Prostate gland (tissue), 2 donors: ENCODE measurements at regions not wholly inside any gene's neighbourhood (a gene's known extent, or its start where the extent isn't known, plus 50 kb on each side); places are given as distances from the start of the nearest gene placed in this dataset.
A peak's percentile ranks its signal among the peaks of the same experiment; 100 is the strongest.

Experiments
- DNase-seq: peaks from one replicate; pipeline ENCODE4 v3.0.0-alpha.2; 2019; ENCODE audit warnings: low spot score
- H3K27ac ChIP-seq, 2 donors: fragments of 200-600 bp; sonication (generic); 2 replicates each; pipeline ENCODE4 v1.5.1; 2017 to 2019
- H3K27me3 ChIP-seq: fragments of 200-600 bp; sonication (generic); replicated peaks from 2 replicates; pipeline ENCODE4 v1.5.1; 2019; ENCODE audit not compliant: insufficient read depth
- H3K36me3 ChIP-seq, 2 donors: fragments of 200-600 bp; sonication (generic); 1 replicate in 1 of 2; 2 replicates in 1 of 2; pipeline versions ENCODE4 v1.5.1 to v1.8.1; 2017 to 2019
- H3K4me1 ChIP-seq: fragments of 200-600 bp; sonication (generic); replicated peaks from 2 replicates; pipeline ENCODE4 v1.5.1; 2019
- H3K4me3 ChIP-seq, 2 donors: fragments of 200-600 bp; sonication (generic); 2 replicates each; pipeline ENCODE4 v1.5.1; 2017 to 2019
- H3K9me3 ChIP-seq: fragments of 200-600 bp; sonication (generic); 2 replicates; pipeline ENCODE4 v1.5.1; 2017
- POLR2A ChIP-seq: fragments of 450-650 bp; IDR thresholded peaks from one replicate; pipeline ENCODE4 v1.6.1; 2016; ENCODE audit warnings: antibody characterized with exemption, mild to moderate bottlenecking
- POLR2AphosphoS5 ChIP-seq: sonication (generic); formaldehyde crosslinking; IDR thresholded peaks from one replicate; pipeline ENCODE4 v1.6.1; 2017; ENCODE audit warnings: antibody characterized with exemption
- WGBS: methylation state at CpG from one replicate; pipeline ENCODE4 v1.1.5; 2018; 5-methylcytosine and 5-hydroxymethylcytosine counted together
- intact Hi-C: fragments of 100-400 bp; cut with DNase I; formaldehyde crosslinking; loops from one replicate; pipeline ENCODE4 v1.14.2; 2022
- TF ChIP-seq, protein P1 (sequence below), 4 experiments: fragments of 200-600 bp in 2 of 4; fragments of 450-650 bp in 2 of 4; sonication (generic) in 2 of 4; IDR thresholded peaks; 1 replicate in 3 of 4; 2 replicates in 1 of 4; pipeline ENCODE4 v1.5.1; 2016 to 2019; ENCODE audit warnings: antibody characterized with exemption in 4 of 4, mild to moderate bottlenecking in 2 of 4, moderate library complexity in 2 of 4

DNA sequence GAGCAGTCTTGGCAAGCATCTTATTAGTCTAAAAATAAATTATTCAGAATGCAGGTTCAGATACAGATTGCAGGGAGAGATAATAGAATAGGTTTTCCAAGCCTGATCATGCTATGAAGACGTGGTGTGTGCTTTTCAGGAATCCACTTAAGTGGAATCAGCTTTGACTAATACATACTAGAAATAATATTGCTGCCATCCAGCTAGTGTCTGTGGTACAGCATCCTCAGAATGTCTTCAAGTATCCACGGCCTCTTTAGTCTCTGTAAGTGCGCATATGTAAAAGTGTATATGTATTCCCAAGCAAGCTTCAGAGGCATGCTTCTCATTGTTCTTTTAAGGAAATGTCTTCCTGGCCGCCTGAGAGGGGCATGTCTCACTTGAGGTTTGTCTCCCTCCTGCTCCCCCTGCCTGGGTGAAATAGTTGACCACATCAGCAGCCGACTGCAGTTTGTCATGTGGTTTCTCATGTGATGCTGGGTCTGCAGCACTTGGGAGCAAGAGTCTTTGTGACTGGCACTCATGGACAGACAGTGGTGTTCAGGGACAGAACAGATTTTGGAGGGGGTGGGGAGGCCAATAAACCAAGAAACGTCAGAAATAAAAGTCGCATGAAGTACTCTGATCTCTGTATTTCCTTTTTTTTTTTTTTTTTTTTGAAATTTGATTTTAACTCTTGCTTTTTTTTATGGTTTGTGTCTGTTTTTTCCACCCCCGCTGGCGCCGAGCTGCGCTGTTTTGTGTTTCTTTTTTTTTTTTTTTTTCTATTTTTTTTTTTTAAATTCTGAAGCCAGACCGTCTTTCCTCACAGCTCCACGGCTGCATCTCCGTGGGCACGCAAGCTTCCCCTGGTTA lies 150.8 kb downstream of the PRL start:
- H3K36me3 ChIP-seq = no peaks in the 10 kb centered on the region
- TF ChIP-seq, protein P1, sequence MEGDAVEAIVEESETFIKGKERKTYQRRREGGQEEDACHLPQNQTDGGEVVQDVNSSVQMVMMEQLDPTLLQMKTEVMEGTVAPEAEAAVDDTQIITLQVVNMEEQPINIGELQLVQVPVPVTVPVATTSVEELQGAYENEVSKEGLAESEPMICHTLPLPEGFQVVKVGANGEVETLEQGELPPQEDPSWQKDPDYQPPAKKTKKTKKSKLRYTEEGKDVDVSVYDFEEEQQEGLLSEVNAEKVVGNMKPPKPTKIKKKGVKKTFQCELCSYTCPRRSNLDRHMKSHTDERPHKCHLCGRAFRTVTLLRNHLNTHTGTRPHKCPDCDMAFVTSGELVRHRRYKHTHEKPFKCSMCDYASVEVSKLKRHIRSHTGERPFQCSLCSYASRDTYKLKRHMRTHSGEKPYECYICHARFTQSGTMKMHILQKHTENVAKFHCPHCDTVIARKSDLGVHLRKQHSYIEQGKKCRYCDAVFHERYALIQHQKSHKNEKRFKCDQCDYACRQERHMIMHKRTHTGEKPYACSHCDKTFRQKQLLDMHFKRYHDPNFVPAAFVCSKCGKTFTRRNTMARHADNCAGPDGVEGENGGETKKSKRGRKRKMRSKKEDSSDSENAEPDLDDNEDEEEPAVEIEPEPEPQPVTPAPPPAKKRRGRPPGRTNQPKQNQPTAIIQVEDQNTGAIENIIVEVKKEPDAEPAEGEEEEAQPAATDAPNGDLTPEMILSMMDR (IDR thresholded peaks at IDR 0.05) = peak in 2 of 4 experiments; percentile 37 to 41
- no peak for TF ChIP-seq POLR2A
- no peak for TF ChIP-seq POLR2AphosphoS5
- no peak overlapping the region for H3K27ac ChIP-seq
- no peak for DNase-seq
- intact Hi-C loops = loop anchor here (2.0 to 10.0 kb wide), 3 partner anchors 191 to 549 kb away; no protein-coding TSS in a partner anchor
- H3K9me3 ChIP-seq = no peaks in the 10 kb centered on the region
- no peaks in the 10 kb centered on the region for H3K27me3 ChIP-seq
- 46% methylated on average over 15 of the region's 15 CpGs for WGBS
- no peak overlapping the region for H3K4me3 ChIP-seq
- no peaks in the 10 kb centered on the region for H3K4me1 ChIP-seq

DNA sequence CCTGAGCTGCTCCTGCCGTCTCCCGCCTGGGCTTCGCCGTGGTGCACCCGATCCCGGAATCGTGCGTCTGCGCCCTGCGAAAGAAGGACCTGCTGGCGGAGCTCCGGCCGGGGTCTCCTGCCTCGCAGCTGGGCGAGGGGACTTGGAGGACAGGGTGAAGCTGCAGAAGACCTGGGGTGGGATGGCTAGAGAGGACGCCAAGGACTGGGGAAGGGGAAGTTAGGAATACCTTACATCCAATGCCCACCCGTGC lies 150.2 kb downstream of the PRL start:
- Histone ChIP-seq H3K27me3 (no peaks in the 10 kb centered on the region), H3K27ac (no peak overlapping the region), H3K36me3 (no peaks in the 10 kb centered on the region), H3K4me3 (no peak overlapping the region), H3K9me3 (no peaks in the 10 kb centered on the region), H3K4me1 (no peaks in the 10 kb centered on the region)
- DNase-seq = no peak
- intact Hi-C loops = loop anchor here (5.0 to 10.0 kb wide), 2 partner anchors 192 to 484 kb away; no protein-coding TSS in a partner anchor
- WGBS = 78% methylated on average over 17 of the region's 17 CpGs
- TF ChIP-seq POLR2A (no peak), POLR2AphosphoS5 (no peak)
- TF ChIP-seq, protein P1 (IDR thresholded peaks at IDR 0.05) = no peak

DNA sequence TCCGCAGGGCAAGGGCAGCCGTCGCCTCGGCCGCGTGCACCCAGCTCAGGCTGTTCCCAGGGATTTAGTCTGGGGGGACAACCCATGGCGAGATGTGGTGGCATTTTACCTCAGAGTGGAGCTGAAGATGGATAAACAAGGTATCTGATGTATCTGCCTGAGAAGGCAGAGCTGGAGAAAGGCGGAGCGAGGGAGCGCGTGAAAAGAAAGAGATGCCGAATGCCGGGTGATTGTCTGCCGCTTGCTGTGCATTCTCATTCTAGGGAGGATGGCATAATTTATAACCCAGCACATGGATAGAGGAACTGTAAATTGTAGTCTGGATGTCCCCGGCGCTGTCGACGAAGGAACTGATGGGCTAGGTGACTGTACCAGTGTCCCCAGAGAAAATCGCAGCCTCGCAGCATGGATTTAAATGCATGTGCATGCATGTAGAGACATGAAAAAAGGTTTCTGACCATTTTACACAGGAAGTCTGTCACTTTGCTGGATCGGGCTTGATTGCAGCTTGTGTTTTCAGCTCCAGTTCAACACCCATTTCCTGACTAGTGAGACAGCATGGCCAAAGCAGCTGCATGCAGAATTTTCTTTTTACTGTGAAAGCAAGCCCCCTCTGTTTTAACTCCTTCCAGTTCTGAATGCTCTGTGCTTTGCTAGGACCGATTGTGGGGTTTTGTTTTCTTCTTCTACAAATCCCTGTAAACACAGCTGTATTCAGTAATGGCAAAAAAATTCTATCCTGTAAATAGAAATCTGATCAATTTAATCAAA lies 149.7 kb downstream of the PRL start:
- WGBS = 59% methylated on average over 22 of the region's 22 CpGs
- intact Hi-C loops = loop anchor here (5.0 to 10.0 kb wide), 2 partner anchors 192 to 485 kb away; no protein-coding TSS in a partner anchor
- H3K9me3 ChIP-seq = no peaks in the 10 kb centered on the region
- no peaks in the 10 kb centered on the region for H3K4me1 ChIP-seq
- H3K27me3 ChIP-seq = no peaks in the 10 kb centered on the region
- H3K36me3 ChIP-seq = no peaks in the 10 kb centered on the region
- no peak overlapping the region for H3K4me3 ChIP-seq
- H3K27ac ChIP-seq = no peak overlapping the region
- no peak for DNase-seq
- TF ChIP-seq, protein P1 (IDR thresholded peaks at IDR 0.05) = no peak
- TF ChIP-seq POLR2AphosphoS5 (no peak), POLR2A (no peak)

DNA sequence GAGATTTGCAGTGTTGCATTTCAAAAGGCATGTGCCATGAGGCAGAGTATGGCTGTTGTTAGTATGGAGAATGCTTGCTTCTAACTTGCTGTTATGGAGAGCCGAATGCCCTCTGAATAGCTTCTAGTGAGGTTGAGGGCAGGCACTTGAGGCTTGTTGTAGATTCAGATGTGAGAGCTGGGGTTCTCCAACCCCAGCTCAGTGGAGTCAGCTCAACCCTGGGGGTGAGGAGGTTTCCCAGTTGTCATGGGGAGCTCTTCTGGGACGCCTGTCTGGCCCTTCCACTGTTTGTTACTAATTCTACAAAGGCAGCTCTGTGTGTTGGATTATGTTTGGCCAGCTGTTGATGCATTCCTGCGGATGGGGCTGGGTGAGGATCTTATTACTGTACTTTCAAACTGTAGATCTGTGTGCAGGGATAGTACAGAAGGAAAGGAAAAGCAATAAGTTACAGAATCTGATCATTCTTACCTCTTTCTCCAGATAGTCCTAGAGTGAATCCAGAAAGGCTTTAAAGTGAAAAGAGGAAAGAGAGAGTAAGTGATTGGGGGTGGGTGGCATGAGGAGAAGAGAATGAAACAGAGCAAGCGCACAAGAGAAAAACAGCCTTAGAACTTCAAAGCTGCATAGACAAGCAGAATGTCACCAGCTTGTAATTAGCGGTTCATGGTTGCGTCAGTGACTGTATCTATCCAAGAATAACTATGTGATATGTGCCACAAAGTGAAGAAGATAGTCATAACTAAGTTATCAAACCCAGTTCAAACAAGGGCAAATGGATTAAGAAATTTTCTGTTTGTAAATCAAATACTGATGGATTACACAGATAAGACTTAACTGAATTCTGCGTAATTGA lies 148.7 kb downstream of the PRL start:
- no peak for DNase-seq
- H3K4me3 ChIP-seq = no peak overlapping the region
- intact Hi-C loops = loop anchor here (5.0 to 10.0 kb wide), 2 partner anchors 193 to 486 kb away; no protein-coding TSS in a partner anchor
- H3K27me3 ChIP-seq = no peaks in the 10 kb centered on the region
- H3K9me3 ChIP-seq = no peaks in the 10 kb centered on the region
- WGBS = 37% methylated on average over 7 of the region's 7 CpGs
- no peak overlapping the region for H3K27ac ChIP-seq
- no peak for TF ChIP-seq POLR2A
- TF ChIP-seq POLR2AphosphoS5 = no peak
- TF ChIP-seq, protein P1 (IDR thresholded peaks at IDR 0.05) = no peak
- H3K4me1 ChIP-seq = no peaks in the 10 kb centered on the region
- H3K36me3 ChIP-seq = no peaks in the 10 kb centered on the region
